Body of pancreas (tissue), 4 donors: ENCODE measurements at regions not wholly inside any gene's neighbourhood (a gene's known extent, or its start where the extent isn't known, plus 50 kb on each side); places are given as distances from the start of the nearest gene placed in this dataset.

Experiments
- ATAC-seq: fragments of 150-250 bp; one replicate; pipeline ENCODE4 v1.9.1; 2016
- DNase-seq, 4 donors: peaks; one replicate each; pipeline ENCODE4 v3.0.0-alpha.2; 2019
- H3K27ac ChIP-seq, 4 donors: fragments of 200-600 bp; sonication (generic); 1 replicate in 3 of 4; 2 replicates in 1 of 4; pipeline versions ENCODE4 v1.5.1 to v1.6.1; 2016 to 2019; ENCODE audit warnings: mild to moderate bottlenecking in 1 of 4, mixed read lengths in 1 of 4, moderate library complexity in 1 of 4
- H3K27me3 ChIP-seq, 2 donors: fragments of 200-600 bp; sonication (generic); one replicate each; pipeline ENCODE4 v1.6.0; 2016; ENCODE audit warnings: mild to moderate bottlenecking in 1 of 2
- H3K36me3 ChIP-seq, 2 donors: fragments of 200-600 bp; sonication (generic); replicated peaks in 1 of 2; 2 replicates each; pipeline ENCODE4 v1.5.1; 2016; ENCODE audit warnings: low read depth in 2 of 2; ENCODE audit not compliant: insufficient read depth in 1 of 2
- H3K4me1 ChIP-seq: fragments of 200-600 bp; sonication (generic); one replicate; pipeline ENCODE4 v1.6.0; 2016
- H3K4me3 ChIP-seq, 2 donors: fragments of 200-600 bp; sonication (generic); 1 replicate in 1 of 2; 2 replicates in 1 of 2; pipeline ENCODE4 v1.5.1; 2016 to 2019
- H3K9me3 ChIP-seq, 3 donors: fragments of 200-600 bp; sonication (generic); 1 replicate in 2 of 3; 2 replicates in 1 of 3; pipeline ENCODE4 v1.5.1; 2016
- POLR2A ChIP-seq, 3 donors: fragments of 450-650 bp; IDR thresholded peaks; one replicate each; pipeline ENCODE4 v1.6.1; 2016; ENCODE audit warnings: antibody characterized with exemption in 3 of 3, mild to moderate bottlenecking in 2 of 3
- WGBS, 2 donors: methylation state at CpG; one replicate each; pipeline ENCODE4 v1.1.5; 2017; 5-methylcytosine and 5-hydroxymethylcytosine counted together
- intact Hi-C: fragments of 100-400 bp; cut with DNase I; formaldehyde crosslinking; loops from one replicate; pipeline ENCODE4 v1.15.1; 2023
- TF ChIP-seq, protein P1 (sequence below), 7 experiments: fragments of 450-650 bp in 4 of 7; fragments of 200-600 bp in 3 of 7; sonication (generic) in 3 of 7; IDR thresholded peaks; one replicate each; pipeline ENCODE4 v1.5.1; 2016 to 2019; ENCODE audit warnings: antibody characterized with exemption in 7 of 7

DNA sequence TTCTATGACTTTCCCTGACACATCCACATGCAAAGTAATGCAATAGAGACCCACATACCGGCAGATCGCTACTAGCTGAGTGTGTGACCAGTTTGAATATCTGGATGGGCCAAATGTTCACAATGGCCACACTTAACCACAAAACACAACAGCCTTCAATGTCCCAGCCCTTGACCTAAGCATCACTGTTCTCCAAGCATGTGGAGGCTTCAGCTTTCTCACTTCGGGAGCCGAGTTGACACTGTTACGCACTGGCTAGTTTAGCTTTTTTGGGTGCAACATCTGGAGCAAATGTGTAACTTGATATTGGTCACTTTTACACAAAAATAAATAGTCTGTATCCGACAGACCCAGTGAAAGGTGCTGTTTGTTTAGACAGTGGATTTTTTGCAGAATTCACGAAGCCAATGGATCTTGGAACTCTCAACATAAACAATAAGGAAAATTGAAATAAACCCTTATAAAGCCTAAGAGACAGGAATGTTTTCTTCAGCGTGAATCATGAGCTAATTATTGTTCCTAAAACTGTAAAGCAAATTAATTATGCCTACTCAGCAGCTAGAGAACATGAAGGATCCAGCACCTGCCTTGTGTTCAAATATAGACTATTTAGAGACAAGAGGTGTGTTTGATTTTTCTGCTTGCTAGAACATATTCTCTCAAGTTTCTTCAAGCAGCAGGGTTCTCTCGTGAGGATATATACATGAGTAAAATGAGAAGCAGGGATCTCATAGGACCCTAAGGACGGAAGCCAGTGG, 117.6 kb upstream of the JCAD start:
- Histone ChIP-seq H3K27ac (no peak overlapping the region), H3K9me3 (no peaks in the 10 kb centered on the region), H3K4me1 (no peaks in the 10 kb centered on the region), H3K4me3 (no peak overlapping the region), H3K36me3 (no peaks in the 10 kb centered on the region), H3K27me3 (no peaks in the 10 kb centered on the region)
- DNase-seq = no peak
- intact Hi-C loops = no loop called here
- no peak for TF ChIP-seq POLR2A (IDR thresholded peaks at IDR 0.05)
- TF ChIP-seq, protein P1, sequence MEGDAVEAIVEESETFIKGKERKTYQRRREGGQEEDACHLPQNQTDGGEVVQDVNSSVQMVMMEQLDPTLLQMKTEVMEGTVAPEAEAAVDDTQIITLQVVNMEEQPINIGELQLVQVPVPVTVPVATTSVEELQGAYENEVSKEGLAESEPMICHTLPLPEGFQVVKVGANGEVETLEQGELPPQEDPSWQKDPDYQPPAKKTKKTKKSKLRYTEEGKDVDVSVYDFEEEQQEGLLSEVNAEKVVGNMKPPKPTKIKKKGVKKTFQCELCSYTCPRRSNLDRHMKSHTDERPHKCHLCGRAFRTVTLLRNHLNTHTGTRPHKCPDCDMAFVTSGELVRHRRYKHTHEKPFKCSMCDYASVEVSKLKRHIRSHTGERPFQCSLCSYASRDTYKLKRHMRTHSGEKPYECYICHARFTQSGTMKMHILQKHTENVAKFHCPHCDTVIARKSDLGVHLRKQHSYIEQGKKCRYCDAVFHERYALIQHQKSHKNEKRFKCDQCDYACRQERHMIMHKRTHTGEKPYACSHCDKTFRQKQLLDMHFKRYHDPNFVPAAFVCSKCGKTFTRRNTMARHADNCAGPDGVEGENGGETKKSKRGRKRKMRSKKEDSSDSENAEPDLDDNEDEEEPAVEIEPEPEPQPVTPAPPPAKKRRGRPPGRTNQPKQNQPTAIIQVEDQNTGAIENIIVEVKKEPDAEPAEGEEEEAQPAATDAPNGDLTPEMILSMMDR (IDR thresholded peaks at IDR 0.05) = no peak
- no peak for ATAC-seq
- 72 to 73% methylated on average over 10 of the region's 10 CpGs for WGBS, 2 donors

DNA sequence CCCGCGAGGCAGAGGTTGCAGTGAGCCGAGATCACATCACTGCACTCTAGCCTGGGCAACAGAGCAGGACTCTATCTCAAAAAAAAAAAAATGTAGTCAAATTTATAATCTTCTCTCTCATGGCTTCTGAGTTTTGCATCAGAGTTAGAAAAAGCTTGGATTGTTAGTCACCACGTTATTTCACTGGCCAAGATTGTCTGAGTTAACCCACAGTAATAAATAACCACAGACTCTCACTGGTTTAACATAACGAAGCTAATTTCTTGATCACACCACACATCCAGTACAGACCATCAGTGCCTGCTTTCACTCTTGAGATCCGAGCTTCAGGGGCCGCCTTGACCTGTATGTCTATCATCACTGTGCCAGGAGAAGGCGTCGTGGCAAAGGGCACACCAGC, 116.8 kb upstream of the JCAD start:
- Histone ChIP-seq H3K36me3 (no peaks in the 10 kb centered on the region), H3K4me3 (no peak overlapping the region), H3K9me3 (no peaks in the 10 kb centered on the region), H3K4me1 (no peaks in the 10 kb centered on the region), H3K27me3 (no peaks in the 10 kb centered on the region), H3K27ac (no peak overlapping the region)
- 71 to 75% methylated on average over 9 of the region's 9 CpGs for WGBS, 2 donors
- intact Hi-C loops = no loop called here
- ATAC-seq (no peak), DNase-seq (no peak)
- no peak for TF ChIP-seq POLR2A (IDR thresholded peaks at IDR 0.05)
- TF ChIP-seq, protein P1 (IDR thresholded peaks at IDR 0.05) = no peak

GRCh38 chr10:30172673-30173072, 113.3 kb upstream of the JCAD start:
- Histone ChIP-seq H3K4me3 (no peak overlapping the region), H3K9me3 (no peaks in the 10 kb centered on the region), H3K27ac (no peak overlapping the region), H3K36me3 (no peaks in the 10 kb centered on the region), H3K4me1 (peaks cover 9% of the 10 kb centered on the region), H3K27me3 (no peaks in the 10 kb centered on the region)
- WGBS, 2 donors = 76 to 78% methylated on average over 7 of the region's 7 CpGs
- TF ChIP-seq, protein P1 (IDR thresholded peaks at IDR 0.05) = no peak
- TF ChIP-seq POLR2A (IDR thresholded peaks at IDR 0.05) = no peak
- ATAC-seq = no peak
- no peak for DNase-seq
- intact Hi-C loops = no loop called here

DNA sequence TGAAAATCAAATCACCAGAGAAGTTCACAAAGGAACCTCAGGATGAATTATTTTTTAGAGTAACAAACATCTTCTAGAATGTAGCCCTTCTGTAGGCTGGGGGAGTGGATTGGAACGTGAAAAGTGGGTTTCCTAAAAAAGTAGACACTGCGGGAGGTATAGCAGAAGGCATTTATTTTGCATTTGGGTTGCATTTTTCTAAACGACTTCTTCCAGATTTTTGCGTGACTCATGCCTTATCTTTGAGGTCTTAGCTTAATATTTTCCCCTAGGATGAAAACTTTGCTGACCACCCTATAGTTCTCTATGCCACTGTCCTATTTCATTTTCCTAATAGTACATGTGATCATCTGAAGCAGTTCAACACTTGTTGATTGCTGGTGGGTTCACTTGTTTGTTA, 112.7 kb upstream of the JCAD start:
- Histone ChIP-seq H3K4me3 (no peak overlapping the region), H3K9me3 (no peaks in the 10 kb centered on the region), H3K27me3 (no peaks in the 10 kb centered on the region), H3K36me3 (no peaks in the 10 kb centered on the region), H3K4me1 (peaks cover 9% of the 10 kb centered on the region), H3K27ac (no peak overlapping the region)
- 70 to 71% methylated on average over 4 of the region's 4 CpGs for WGBS, 2 donors
- DNase-seq = no peak
- ATAC-seq = no peak
- TF ChIP-seq, protein P1 (IDR thresholded peaks at IDR 0.05) = no peak
- TF ChIP-seq POLR2A (IDR thresholded peaks at IDR 0.05) = no peak
- intact Hi-C loops = no loop called here

DNA sequence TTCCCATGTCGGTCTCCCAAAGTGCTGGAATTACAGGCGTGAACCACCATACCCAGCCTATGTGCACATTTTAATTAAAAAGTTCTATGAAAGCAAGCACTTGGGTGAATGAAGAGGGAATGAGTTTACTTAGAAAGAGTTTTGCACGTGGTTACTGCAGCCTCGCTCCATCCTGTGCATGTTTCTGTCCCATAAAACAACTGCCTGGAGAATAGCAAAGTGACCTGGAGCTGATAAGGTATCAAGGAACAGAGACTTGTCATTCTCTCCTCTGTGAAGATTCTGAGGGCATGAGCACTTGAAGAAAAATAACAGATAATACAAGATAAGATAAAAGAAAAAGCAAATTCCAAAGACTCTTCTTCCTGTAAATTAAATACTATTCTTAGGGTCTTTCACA, 112.2 kb upstream of the JCAD start:
- Histone ChIP-seq H3K27ac (no peak overlapping the region), H3K27me3 (no peaks in the 10 kb centered on the region), H3K4me3 (no peak overlapping the region), H3K9me3 (no peaks in the 10 kb centered on the region), H3K36me3 (no peaks in the 10 kb centered on the region), H3K4me1 (peaks cover 9% of the 10 kb centered on the region)
- TF ChIP-seq, protein P1 (IDR thresholded peaks at IDR 0.05) = no peak
- no peak for TF ChIP-seq POLR2A (IDR thresholded peaks at IDR 0.05)
- DNase-seq = no peak
- intact Hi-C loops = no loop called here
- WGBS, 2 donors = 61 to 75% methylated on average over 4 of the region's 4 CpGs
- ATAC-seq = no peak
